ENCODE measurements at regions not wholly inside any gene's neighbourhood (a gene's known extent, or its start where the extent isn't known, plus 50 kb on each side); places are given as distances from the start of the nearest gene placed in this dataset.

DNA sequence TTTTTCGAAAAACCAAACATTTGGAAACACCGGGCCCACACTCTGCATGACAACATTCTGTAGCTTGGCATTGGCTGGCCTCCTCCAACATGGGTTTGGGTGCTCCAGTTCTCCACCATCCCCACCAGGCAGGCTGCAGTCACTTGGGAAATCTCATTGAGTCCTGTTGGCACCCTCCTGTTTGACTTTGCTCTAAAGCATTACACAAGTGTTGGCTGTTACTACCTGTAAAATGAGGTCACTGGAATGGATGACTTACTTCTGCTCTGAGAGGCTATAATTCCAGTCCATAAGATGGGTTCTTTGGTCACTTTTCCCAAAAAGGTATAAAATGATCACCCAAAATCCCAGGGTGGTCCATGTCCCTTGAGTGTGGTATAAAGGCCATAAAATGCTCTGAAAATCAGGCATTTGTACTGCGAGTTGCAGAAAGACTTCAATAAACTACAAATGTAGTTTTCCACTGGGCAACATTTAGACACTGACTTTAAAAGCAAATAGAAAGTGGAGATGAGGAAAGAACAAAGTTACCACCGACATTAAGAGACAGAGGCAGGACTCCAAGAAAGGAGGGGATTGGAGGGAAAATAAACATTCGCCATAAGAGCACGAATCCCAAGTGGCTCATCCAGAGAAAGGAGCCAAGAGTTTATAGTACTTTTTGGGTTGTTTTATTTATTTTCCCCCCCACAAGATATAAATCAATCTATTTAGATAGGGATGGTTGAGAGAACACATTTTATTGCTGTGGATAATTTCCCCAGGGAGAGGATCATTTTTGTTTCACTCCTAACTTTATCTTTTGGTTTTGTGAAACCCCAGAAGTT lies 295.1 kb downstream of the TLE1 start:
- H3K4me2 ChIP-seq (ENCODE audit: low read depth, low read length), result no peak overlapping the region
- H3K36me3 ChIP-seq (replicated peaks in 1 of 2; ENCODE audit: control insufficient read depth in 1 of 2, insufficient read depth in 2 of 2, low read length in 2 of 2), result no peaks in the 10 kb centered on the region
- TF ChIP-seq, protein P1, sequence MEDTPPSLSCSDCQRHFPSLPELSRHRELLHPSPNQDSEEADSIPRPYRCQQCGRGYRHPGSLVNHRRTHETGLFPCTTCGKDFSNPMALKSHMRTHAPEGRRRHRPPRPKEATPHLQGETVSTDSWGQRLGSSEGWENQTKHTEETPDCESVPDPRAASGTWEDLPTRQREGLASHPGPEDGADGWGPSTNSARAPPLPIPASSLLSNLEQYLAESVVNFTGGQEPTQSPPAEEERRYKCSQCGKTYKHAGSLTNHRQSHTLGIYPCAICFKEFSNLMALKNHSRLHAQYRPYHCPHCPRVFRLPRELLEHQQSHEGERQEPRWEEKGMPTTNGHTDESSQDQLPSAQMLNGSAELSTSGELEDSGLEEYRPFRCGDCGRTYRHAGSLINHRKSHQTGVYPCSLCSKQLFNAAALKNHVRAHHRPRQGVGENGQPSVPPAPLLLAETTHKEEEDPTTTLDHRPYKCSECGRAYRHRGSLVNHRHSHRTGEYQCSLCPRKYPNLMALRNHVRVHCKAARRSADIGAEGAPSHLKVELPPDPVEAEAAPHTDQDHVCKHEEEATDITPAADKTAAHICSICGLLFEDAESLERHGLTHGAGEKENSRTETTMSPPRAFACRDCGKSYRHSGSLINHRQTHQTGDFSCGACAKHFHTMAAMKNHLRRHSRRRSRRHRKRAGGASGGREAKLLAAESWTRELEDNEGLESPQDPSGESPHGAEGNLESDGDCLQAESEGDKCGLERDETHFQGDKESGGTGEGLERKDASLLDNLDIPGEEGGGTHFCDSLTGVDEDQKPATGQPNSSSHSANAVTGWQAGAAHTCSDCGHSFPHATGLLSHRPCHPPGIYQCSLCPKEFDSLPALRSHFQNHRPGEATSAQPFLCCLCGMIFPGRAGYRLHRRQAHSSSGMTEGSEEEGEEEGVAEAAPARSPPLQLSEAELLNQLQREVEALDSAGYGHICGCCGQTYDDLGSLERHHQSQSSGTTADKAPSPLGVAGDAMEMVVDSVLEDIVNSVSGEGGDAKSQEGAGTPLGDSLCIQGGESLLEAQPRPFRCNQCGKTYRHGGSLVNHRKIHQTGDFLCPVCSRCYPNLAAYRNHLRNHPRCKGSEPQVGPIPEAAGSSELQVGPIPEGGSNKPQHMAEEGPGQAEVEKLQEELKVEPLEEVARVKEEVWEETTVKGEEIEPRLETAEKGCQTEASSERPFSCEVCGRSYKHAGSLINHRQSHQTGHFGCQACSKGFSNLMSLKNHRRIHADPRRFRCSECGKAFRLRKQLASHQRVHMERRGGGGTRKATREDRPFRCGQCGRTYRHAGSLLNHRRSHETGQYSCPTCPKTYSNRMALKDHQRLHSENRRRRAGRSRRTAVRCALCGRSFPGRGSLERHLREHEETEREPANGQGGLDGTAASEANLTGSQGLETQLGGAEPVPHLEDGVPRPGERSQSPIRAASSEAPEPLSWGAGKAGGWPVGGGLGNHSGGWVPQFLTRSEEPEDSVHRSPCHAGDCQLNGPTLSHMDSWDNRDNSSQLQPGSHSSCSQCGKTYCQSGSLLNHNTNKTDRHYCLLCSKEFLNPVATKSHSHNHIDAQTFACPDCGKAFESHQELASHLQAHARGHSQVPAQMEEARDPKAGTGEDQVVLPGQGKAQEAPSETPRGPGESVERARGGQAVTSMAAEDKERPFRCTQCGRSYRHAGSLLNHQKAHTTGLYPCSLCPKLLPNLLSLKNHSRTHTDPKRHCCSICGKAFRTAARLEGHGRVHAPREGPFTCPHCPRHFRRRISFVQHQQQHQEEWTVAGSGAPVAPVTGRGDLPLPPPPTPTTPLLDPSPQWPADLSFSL (CRISPR knock-in tag; IDR thresholded peaks at IDR 0.05), result no peak
- TF ChIP-seq, protein P2, sequence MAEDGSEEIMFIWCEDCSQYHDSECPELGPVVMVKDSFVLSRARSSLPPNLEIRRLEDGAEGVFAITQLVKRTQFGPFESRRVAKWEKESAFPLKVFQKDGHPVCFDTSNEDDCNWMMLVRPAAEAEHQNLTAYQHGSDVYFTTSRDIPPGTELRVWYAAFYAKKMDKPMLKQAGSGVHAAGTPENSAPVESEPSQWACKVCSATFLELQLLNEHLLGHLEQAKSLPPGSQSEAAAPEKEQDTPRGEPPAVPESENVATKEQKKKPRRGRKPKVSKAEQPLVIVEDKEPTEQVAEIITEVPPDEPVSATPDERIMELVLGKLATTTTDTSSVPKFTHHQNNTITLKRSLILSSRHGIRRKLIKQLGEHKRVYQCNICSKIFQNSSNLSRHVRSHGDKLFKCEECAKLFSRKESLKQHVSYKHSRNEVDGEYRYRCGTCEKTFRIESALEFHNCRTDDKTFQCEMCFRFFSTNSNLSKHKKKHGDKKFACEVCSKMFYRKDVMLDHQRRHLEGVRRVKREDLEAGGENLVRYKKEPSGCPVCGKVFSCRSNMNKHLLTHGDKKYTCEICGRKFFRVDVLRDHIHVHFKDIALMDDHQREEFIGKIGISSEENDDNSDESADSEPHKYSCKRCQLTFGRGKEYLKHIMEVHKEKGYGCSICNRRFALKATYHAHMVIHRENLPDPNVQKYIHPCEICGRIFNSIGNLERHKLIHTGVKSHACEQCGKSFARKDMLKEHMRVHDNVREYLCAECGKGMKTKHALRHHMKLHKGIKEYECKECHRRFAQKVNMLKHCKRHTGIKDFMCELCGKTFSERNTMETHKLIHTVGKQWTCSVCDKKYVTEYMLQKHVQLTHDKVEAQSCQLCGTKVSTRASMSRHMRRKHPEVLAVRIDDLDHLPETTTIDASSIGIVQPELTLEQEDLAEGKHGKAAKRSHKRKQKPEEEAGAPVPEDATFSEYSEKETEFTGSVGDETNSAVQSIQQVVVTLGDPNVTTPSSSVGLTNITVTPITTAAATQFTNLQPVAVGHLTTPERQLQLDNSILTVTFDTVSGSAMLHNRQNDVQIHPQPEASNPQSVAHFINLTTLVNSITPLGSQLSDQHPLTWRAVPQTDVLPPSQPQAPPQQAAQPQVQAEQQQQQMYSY (CRISPR knock-in tag; IDR thresholded peaks at IDR 0.05), result no peak
- TF ChIP-seq ZSCAN21 (CRISPR knock-in tag; IDR thresholded peaks at IDR 0.05; ENCODE audit: borderline replicate concordance) (no peak), TBX3 (IDR thresholded peaks at IDR 0.05; ENCODE audit: borderline replicate concordance) (no peak)
- no peak overlapping the region for H3K4me3 ChIP-seq (replicated peaks in 1 of 3; ENCODE audit: insufficient read depth in 1 of 3, low read depth in 2 of 3, low read length in 3 of 3)
- no peaks in the 10 kb centered on the region for H3K4me1 ChIP-seq (ENCODE audit: insufficient read depth, low read length)
- in situ Hi-C loops (cut with HindIII; ENCODE audit: extremely low pct_ligation_motif_present, low pct_unique_long_range_greater_than_20kb), result no loop called here
- H3K27me3 ChIP-seq (ENCODE audit: control insufficient read depth in 1 of 2, insufficient read depth in 2 of 2, low read length in 2 of 2), result peaks cover 0 to 5% of the 10 kb centered on the region in 2 experiments; a peak in 2 of 5 replicates
- ATAC-seq (no peak), DNase-seq (ENCODE audit: low spot score) (no peak), FAIRE-seq (no peak)
- 26% methylated on average over 6 of the region's 6 CpGs for WGBS (ENCODE audit: low lambda C conversion rate)
- no TSS peak for BruUV-seq (replicated peaks)
- no peak overlapping the region for H3K9ac ChIP-seq (ENCODE audit: insufficient read depth, low read depth, low read length)
- POLR2A ChIA-PET, result no interaction called here
- CTCF ChIA-PET (ENCODE audit: low intra/inter-chr PET ratio, low total read pairs), result no interaction called here
- no peaks in the 10 kb centered on the region for H3K9me3 ChIP-seq (ENCODE audit: low read length)
- H2AFZ ChIP-seq (ENCODE audit: low read length), result no peak overlapping the region
- no peak overlapping the region for H3K27ac ChIP-seq (ENCODE audit: extremely low read length, insufficient read depth, low read length)
- H4K20me1 ChIP-seq (ENCODE audit: insufficient read depth, low read length), result no peaks in the 10 kb centered on the region
- no peaks in the 10 kb centered on the region for H3K79me2 ChIP-seq (ENCODE audit: insufficient read depth, low read length)
- intact Hi-C loops (cut with micrococcal nuclease; ENCODE audit: unreplicated experiment), result no loop called here
